Keratinocyte (primary cell): ENCODE measurements at regions not wholly inside any gene's neighbourhood (a gene's known extent, or its start where the extent isn't known, plus 50 kb on each side); places are given as distances from the start of the nearest gene placed in this dataset.

Experiments
- DNase-seq: peaks from one replicate; pipeline ENCODE4 v3.0.0-alpha.2; 2011; ENCODE audit warnings: low read depth, missing footprints, low spot score
- FAIRE-seq: peaks from 2 replicates; lab custom pipeline; 2011; peaks lifted over from hg19 to GRCh38; lab: Jason Lieb, UNC
- H2AFZ ChIP-seq: 2 replicates; pipeline ENCODE4 v1.6.0; 2012; ENCODE audit warnings: low read length, control low read depth, inconsistent platforms; ENCODE audit not compliant: control insufficient read depth
- H3K27ac ChIP-seq: 2 replicates; pipeline ENCODE4 v1.5.1; 2011; ENCODE audit warnings: low read length; ENCODE audit not compliant: control insufficient read depth, insufficient read depth
- H3K27me3 ChIP-seq: 3 replicates; pipeline ENCODE4 v1.6.0; 2011; ENCODE audit warnings: low read length; ENCODE audit not compliant: control insufficient read depth, insufficient read depth; ENCODE audit errors: extremely low read depth
- H3K36me3 ChIP-seq, 2 experiments: 2 replicates in 1 of 2; 3 replicates in 1 of 2; pipeline ENCODE4 v1.5.1; 2011; ENCODE audit warnings: low read length in 2 of 2, mild to moderate bottlenecking in 1 of 2; ENCODE audit not compliant: control insufficient read depth in 2 of 2, insufficient read depth in 2 of 2; ENCODE audit errors: extremely low read depth in 1 of 2
- H3K4me1 ChIP-seq: 3 replicates; pipeline ENCODE4 v1.5.1; 2011; ENCODE audit warnings: low read length; ENCODE audit not compliant: control insufficient read depth, insufficient read depth; ENCODE audit errors: extremely low read depth
- H3K4me2 ChIP-seq: 3 replicates; pipeline ENCODE4 v1.6.0; 2011; ENCODE audit warnings: low read depth, low read length; ENCODE audit not compliant: control insufficient read depth, insufficient read depth; ENCODE audit errors: extremely low read depth
- H3K4me3 ChIP-seq, 3 experiments: fragments of 200-600 bp in 1 of 3; sonication (generic) in 1 of 3; 2 replicates in 2 of 3; 3 replicates in 1 of 3; pipeline ENCODE4 v1.5.1; 2011 to 2016; ENCODE audit warnings: low read length in 3 of 3, mild to moderate bottlenecking in 3 of 3, control low read depth in 2 of 3, inconsistent platforms in 1 of 3, low read depth in 1 of 3, mixed read lengths in 1 of 3, mixed run types in 1 of 3, moderate library complexity in 1 of 3; ENCODE audit not compliant: control insufficient read depth in 2 of 3, insufficient read depth in 2 of 3; ENCODE audit errors: extremely low read depth in 1 of 3
- H3K79me2 ChIP-seq: 2 replicates; pipeline ENCODE4 v1.6.0; 2012; ENCODE audit warnings: low read length; ENCODE audit not compliant: control insufficient read depth, insufficient read depth
- H3K9ac ChIP-seq: 3 replicates; pipeline ENCODE4 v1.6.0; 2011; ENCODE audit warnings: low read length; ENCODE audit not compliant: control insufficient read depth, insufficient read depth; ENCODE audit errors: extremely low read depth
- H3K9me1 ChIP-seq: 3 replicates; pipeline ENCODE4 v1.6.0; 2011; ENCODE audit warnings: low read length; ENCODE audit not compliant: control insufficient read depth, insufficient read depth; ENCODE audit errors: extremely low read depth
- H3K9me3 ChIP-seq: 2 replicates; pipeline ENCODE4 v1.5.1; 2012; ENCODE audit warnings: low read depth, low read length; ENCODE audit not compliant: control insufficient read depth
- H4K20me1 ChIP-seq: 3 replicates; pipeline ENCODE4 v1.6.0; 2011; ENCODE audit warnings: low read length; ENCODE audit not compliant: control insufficient read depth, insufficient read depth; ENCODE audit errors: extremely low read depth
- CTCF ChIP-seq, 3 experiments: IDR thresholded peaks in 1 of 3; conservative IDR thresholded peaks in 1 of 3; optimal IDR thresholded peaks in 1 of 3; 2 replicates in 2 of 3; 3 replicates in 1 of 3; pipeline versions ENCODE3 to v1.5.1; 2011; ENCODE audit warnings: low read length in 3 of 3, mild to moderate bottlenecking in 3 of 3, moderate library complexity in 2 of 3, control low read depth in 1 of 3, inconsistent platforms in 1 of 3; ENCODE audit not compliant: insufficient read depth in 2 of 3; ENCODE audit errors: extremely low read depth in 1 of 3
- EZH2 ChIP-seq: IDR thresholded peaks from one replicate; pipeline ENCODE4 v1.6.1; 2012; ENCODE audit warnings: inconsistent platforms, mild to moderate bottlenecking, low read length, moderate library complexity
- dilution Hi-C: fragments of 300-500 bp; cut with MboI; formaldehyde crosslinking; loops from one replicate; pipeline ENCODE4 v1.7.0; 2020; ENCODE audit warnings: low sequenced_read_pairs; ENCODE audit not compliant: extremely low pct_ligation_motif_present

- Histone ChIP-seq H3K79me2 (no peaks in the 10 kb centered on the region), H3K9ac (no peak overlapping the region), H3K4me1 (no peaks in the 10 kb centered on the region), H3K4me3 (no peak overlapping the region), H4K20me1 (no peaks in the 10 kb centered on the region), H3K9me3 (no peaks in the 10 kb centered on the region), H3K9me1 (no peaks in the 10 kb centered on the region), H3K36me3 (no peaks in the 10 kb centered on the region), H2AFZ (no peak overlapping the region), H3K27me3 (no peaks in the 10 kb centered on the region), H3K27ac (no peak overlapping the region), H3K4me2 (no peak overlapping the region)
- TF ChIP-seq EZH2, result no peak
- TF ChIP-seq CTCF (optimal IDR thresholded peaks at IDR 0.05 in 1 of 3, IDR thresholded peaks at IDR 0.05 in 1 of 3, conservative IDR thresholded peaks at IDR 0.05 in 1 of 3; ENCODE audit: extremely low read depth in 1 of 3, insufficient read depth in 2 of 3, low read length in 3 of 3), result no peak
- dilution Hi-C loops, result no loop called here
- FAIRE-seq, result no peak
- no peak for DNase-seq
Observed at GRCh38 chr1:90607736-90608135, 109.4 kb downstream of the BARHL2 start.

GRCh38 chr1:90605070-90605469 lies 112.0 kb downstream of the BARHL2 start:
- DNase-seq (no peak), FAIRE-seq (no peak)
- H3K9me3 ChIP-seq, result no peaks in the 10 kb centered on the region
- dilution Hi-C loops, result no loop called here
- H4K20me1 ChIP-seq, result no peaks in the 10 kb centered on the region
- no peaks in the 10 kb centered on the region for H3K36me3 ChIP-seq
- no peaks in the 10 kb centered on the region for H3K27me3 ChIP-seq
- H3K4me3 ChIP-seq, result no peak overlapping the region
- TF ChIP-seq CTCF (optimal IDR thresholded peaks at IDR 0.05 in 1 of 3, IDR thresholded peaks at IDR 0.05 in 1 of 3, conservative IDR thresholded peaks at IDR 0.05 in 1 of 3; ENCODE audit: extremely low read depth in 1 of 3, insufficient read depth in 2 of 3, low read length in 3 of 3) (no peak), EZH2 (no peak)
- no peak overlapping the region for H3K27ac ChIP-seq
- no peak overlapping the region for H2AFZ ChIP-seq
- no peaks in the 10 kb centered on the region for H3K4me1 ChIP-seq
- no peaks in the 10 kb centered on the region for H3K79me2 ChIP-seq
- no peak overlapping the region for H3K4me2 ChIP-seq
- no peaks in the 10 kb centered on the region for H3K9me1 ChIP-seq
- H3K9ac ChIP-seq, result no peak overlapping the region
